Right ventricle myocardium inferior (tissue), 1 donor: ENCODE measurements at regions not wholly inside any gene's neighbourhood (a gene's known extent, or its start where the extent isn't known, plus 50 kb on each side); places are given as distances from the start of the nearest gene placed in this dataset.
A peak's percentile ranks its signal among the peaks of the same experiment; 100 is the strongest.

Source experiments
- ATAC-seq: fragments of 200-7000 bp; cut with Tn5 transposase; one replicate; pipeline ENCODE4 v1.9.1; 2020; ENCODE audit warnings: mild to moderate bottlenecking, moderate library complexity
- DNase-seq: peaks from one replicate; pipeline ENCODE4 v3.0.0; 2021; ENCODE audit errors: missing footprints
- intact Hi-C: fragments of 100-400 bp; cut with DNase I; formaldehyde crosslinking; loops from one replicate; pipeline ENCODE4 v1.11.0; 2022
- donor health status: DM: no; HTN: yes; CAD: no; lungs with severe emphysema.

GRCh38 chr20:50398471-50398820, 111.7 kb upstream of the PTPN1 start:
- ATAC-seq = no peak
- intact Hi-C loops = loop anchor here (2.0 to 5.0 kb wide), 3 partner anchors 121 to 208 kb away; partner anchors contain the start of gene CEBPB
- no peak for DNase-seq

GRCh38 chr20:50398821-50399554, 111.2 kb upstream of the PTPN1 start:
- intact Hi-C loops = loop anchor here (2.0 to 5.0 kb wide), 3 partner anchors 122 to 208 kb away; partner anchors contain the start of gene CEBPB
- DNase-seq (peak; percentile 84), ATAC-seq (peak; percentile 74)

GRCh38 chr20:50399555-50399916, 110.6 kb upstream of the PTPN1 start:
- intact Hi-C loops = loop anchor here (2.0 to 5.0 kb wide), 3 partner anchors 122 to 209 kb away; partner anchors contain the start of gene CEBPB
- ATAC-seq (no peak), DNase-seq (no peak)

GRCh38 chr20:50399917-50400704, 110.1 kb upstream of the PTPN1 start:
- DNase-seq (no peak), ATAC-seq (peak; percentile 37)
- intact Hi-C loops = loop anchor here (1.0 to 5.0 kb wide), 5 partner anchors 15 to 209 kb away; partner anchors contain the start of gene CEBPB

GRCh38 chr20:50400705-50401586, 109.2 kb upstream of the PTPN1 start:
- no peak for DNase-seq
- ATAC-seq = no peak
- intact Hi-C loops = loop anchor here (1.0 to 2.0 kb wide), 2 partner anchors 14 to 60 kb away; no protein-coding TSS in a partner anchor

GRCh38 chr20:50401587-50402418, 108.4 kb upstream of the PTPN1 start:
- DNase-seq = no peak
- intact Hi-C loops = loop anchor here (2.0 kb wide), 1 partner anchor 59 kb away; no protein-coding TSS in a partner anchor
- ATAC-seq = no peak

- ATAC-seq = no peak
- intact Hi-C loops = no loop called here
These were observed 106.4 kb upstream of the PTPN1 start for GRCh38 chr20:50403565-50404418.

GRCh38 chr20:50404419-50405234, 105.6 kb upstream of the PTPN1 start:
- intact Hi-C loops = no loop called here
- ATAC-seq (no peak), DNase-seq (no peak)

More at GRCh38 chr20:50403565-50404418, 106.4 kb upstream of the PTPN1 start:
- DNase-seq = no peak

- ATAC-seq = peak; percentile 68
These were observed 104.8 kb upstream of the PTPN1 start for GRCh38 chr20:50405235-50405914.

GRCh38 chr20:50405915-50406609, 104.1 kb upstream of the PTPN1 start:
- ATAC-seq (no peak), DNase-seq (no peak)
- intact Hi-C loops = no loop called here

More at GRCh38 chr20:50405235-50405914, 104.8 kb upstream of the PTPN1 start:
- intact Hi-C loops = no loop called here
- no peak for DNase-seq

- intact Hi-C loops = no loop called here
- DNase-seq (no peak), ATAC-seq (no peak)
These were observed 103.5 kb upstream of the PTPN1 start for GRCh38 chr20:50406610-50407136.

- no peak for DNase-seq
- intact Hi-C loops = no loop called here
- ATAC-seq = peak; percentile 23
These were observed 101.4 kb upstream of the PTPN1 start for GRCh38 chr20:50408526-50409364.

- DNase-seq (no peak), ATAC-seq (peak; percentile 68)
- intact Hi-C loops = no loop called here
These were observed 100.7 kb upstream of the PTPN1 start for GRCh38 chr20:50409495-50409894.

- DNase-seq = no peak
- no peak for ATAC-seq
- intact Hi-C loops = no loop called here
These were observed 99.8 kb upstream of the PTPN1 start for GRCh38 chr20:50410343-50410742.
